DOHH2 (cell line): ENCODE measurements at regions not wholly inside any gene's neighbourhood (a gene's known extent, or its start where the extent isn't known, plus 50 kb on each side); places are given as distances from the start of the nearest gene placed in this dataset.
"Not testable (repeated sequence)": the region's sequence is repeated elsewhere in the genome, so short reads cannot be mapped to it uniquely, and the experiment has no call there.

Experiments
- EZH2phosphoT487 ChIP-seq: fragments of 200-600 bp; sonication (generic); IDR thresholded peaks from 2 replicates; pipeline ENCODE4 v1.6.1; 2017; ENCODE audit warnings: borderline replicate concordance, mild to moderate bottlenecking, antibody characterized with exemption, low read length, moderate library complexity, mixed read lengths
- TF ChIP-seq, protein P1 (sequence below): fragments of 200-600 bp; sonication (generic); IDR thresholded peaks from one replicate; pipeline ENCODE4 v1.5.1; 2014; ENCODE audit warnings: antibody characterized with exemption, mild to moderate bottlenecking, low read depth, low read length; ENCODE audit not compliant: poor library complexity, severe bottlenecking

DNA sequence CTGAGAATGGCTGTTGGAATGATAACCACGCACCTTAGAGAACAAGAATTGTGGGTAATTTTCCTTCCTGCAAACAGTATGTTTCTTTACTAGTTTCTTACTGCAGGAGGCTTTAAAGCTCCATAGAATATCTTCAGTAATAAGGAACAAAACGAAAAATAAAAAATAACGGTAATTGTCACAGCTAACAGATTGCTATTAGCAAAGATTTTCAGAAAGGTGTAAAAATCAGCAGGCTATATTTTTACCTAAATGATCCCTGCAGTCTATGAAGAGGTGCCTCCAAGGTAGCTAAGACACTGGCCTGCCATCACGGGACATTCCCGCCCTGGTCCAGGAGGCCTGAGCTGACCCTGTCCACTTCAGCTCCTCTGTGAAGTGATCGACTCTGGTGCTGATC, 127.6 kb upstream of the KCNJ18 start:
- TF ChIP-seq, protein P1, sequence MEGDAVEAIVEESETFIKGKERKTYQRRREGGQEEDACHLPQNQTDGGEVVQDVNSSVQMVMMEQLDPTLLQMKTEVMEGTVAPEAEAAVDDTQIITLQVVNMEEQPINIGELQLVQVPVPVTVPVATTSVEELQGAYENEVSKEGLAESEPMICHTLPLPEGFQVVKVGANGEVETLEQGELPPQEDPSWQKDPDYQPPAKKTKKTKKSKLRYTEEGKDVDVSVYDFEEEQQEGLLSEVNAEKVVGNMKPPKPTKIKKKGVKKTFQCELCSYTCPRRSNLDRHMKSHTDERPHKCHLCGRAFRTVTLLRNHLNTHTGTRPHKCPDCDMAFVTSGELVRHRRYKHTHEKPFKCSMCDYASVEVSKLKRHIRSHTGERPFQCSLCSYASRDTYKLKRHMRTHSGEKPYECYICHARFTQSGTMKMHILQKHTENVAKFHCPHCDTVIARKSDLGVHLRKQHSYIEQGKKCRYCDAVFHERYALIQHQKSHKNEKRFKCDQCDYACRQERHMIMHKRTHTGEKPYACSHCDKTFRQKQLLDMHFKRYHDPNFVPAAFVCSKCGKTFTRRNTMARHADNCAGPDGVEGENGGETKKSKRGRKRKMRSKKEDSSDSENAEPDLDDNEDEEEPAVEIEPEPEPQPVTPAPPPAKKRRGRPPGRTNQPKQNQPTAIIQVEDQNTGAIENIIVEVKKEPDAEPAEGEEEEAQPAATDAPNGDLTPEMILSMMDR: not testable (repeated sequence)
- TF ChIP-seq EZH2phosphoT487: not testable (repeated sequence)
